ENCODE measurements at regions not wholly inside any gene's neighbourhood (a gene's known extent, or its start where the extent isn't known, plus 50 kb on each side); places are given as distances from the start of the nearest gene placed in this dataset.
A peak's percentile ranks its signal among the peaks of the same experiment; 100 is the strongest.

- TF ChIP-seq ZNF585B (tag by site-specific recombination; IDR thresholded peaks at IDR 0.05), result peak; percentile 93
- TF ChIP-seq, protein P1, sequence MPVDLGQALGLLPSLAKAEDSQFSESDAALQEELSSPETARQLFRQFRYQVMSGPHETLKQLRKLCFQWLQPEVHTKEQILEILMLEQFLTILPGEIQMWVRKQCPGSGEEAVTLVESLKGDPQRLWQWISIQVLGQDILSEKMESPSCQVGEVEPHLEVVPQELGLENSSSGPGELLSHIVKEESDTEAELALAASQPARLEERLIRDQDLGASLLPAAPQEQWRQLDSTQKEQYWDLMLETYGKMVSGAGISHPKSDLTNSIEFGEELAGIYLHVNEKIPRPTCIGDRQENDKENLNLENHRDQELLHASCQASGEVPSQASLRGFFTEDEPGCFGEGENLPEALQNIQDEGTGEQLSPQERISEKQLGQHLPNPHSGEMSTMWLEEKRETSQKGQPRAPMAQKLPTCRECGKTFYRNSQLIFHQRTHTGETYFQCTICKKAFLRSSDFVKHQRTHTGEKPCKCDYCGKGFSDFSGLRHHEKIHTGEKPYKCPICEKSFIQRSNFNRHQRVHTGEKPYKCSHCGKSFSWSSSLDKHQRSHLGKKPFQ (tag by site-specific recombination; IDR thresholded peaks at IDR 0.05), result no peak
- Histone ChIP-seq H3K36me3 (ENCODE audit: control insufficient read depth in 2 of 2, insufficient read depth in 1 of 2, low read length in 2 of 2) (no peaks in the 10 kb centered on the region), H3K27ac (ENCODE audit: extremely low read depth, low read depth, low read length) (no peak overlapping the region), H3K4me3 (ENCODE audit: low read depth, low read length) (no peak overlapping the region), H3K9me3 (ENCODE audit: control insufficient read depth, insufficient read depth, low read depth, low read length) (no peaks in the 10 kb centered on the region), H3K4me1 (ENCODE audit: control insufficient read depth, insufficient read depth, low read length) (no peaks in the 10 kb centered on the region)
- POLR2A ChIA-PET, result no interaction called here
- CTCF ChIA-PET, result no interaction called here
Measured at GRCh38 chr5:97570242-97570641, 387.2 kb upstream of the RIOK2 start.

DNA sequence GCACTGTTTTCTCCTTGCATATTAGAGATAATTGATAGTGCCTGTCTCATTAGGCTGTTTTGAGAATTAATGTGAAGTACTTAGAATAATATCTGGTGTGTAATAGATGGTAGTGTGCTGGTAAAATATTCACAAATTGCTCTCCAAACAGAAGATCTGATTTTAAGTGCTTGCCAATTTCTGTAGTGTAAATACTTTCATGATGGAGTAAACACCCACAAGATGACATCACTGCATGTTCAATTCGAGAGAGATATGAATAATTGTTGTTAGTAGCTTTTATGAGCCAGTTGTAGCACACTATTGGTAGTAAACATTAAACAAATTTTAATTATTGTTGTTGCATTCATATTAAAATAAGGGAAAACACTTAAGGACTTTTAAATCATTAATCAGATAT, 392.3 kb upstream of the RIOK2 start:
- ChIA-PET CTCF (no interaction called here), POLR2A (no interaction called here)
- no peak overlapping the region for H3K4me3 ChIP-seq (ENCODE audit: low read depth, low read length)
- H3K4me1 ChIP-seq (ENCODE audit: control insufficient read depth, insufficient read depth, low read length), result no peaks in the 10 kb centered on the region
- H3K36me3 ChIP-seq (ENCODE audit: control insufficient read depth in 2 of 2, insufficient read depth in 1 of 2, low read length in 2 of 2), result no peaks in the 10 kb centered on the region
- H3K9me3 ChIP-seq (ENCODE audit: control insufficient read depth, insufficient read depth, low read depth, low read length), result no peaks in the 10 kb centered on the region
- H3K27ac ChIP-seq (ENCODE audit: extremely low read depth, low read depth, low read length), result no peak overlapping the region
- TF ChIP-seq OSR2 (tag by site-specific recombination; IDR thresholded peaks at IDR 0.05), result no peak
- TF ChIP-seq ZNF112 (tag by site-specific recombination; IDR thresholded peaks at IDR 0.05), result peak; percentile 70

- ChIA-PET POLR2A (no interaction called here), CTCF (interaction anchor here (0.7 kb wide), 1 partner anchor 26 kb away, joined by 3 read pairs; no protein-coding TSS in a partner anchor)
- Histone ChIP-seq H3K9me3 (ENCODE audit: control insufficient read depth, insufficient read depth, low read depth, low read length) (no peaks in the 10 kb centered on the region), H3K36me3 (ENCODE audit: control insufficient read depth in 2 of 2, insufficient read depth in 1 of 2, low read length in 2 of 2) (no peaks in the 10 kb centered on the region), H3K4me1 (ENCODE audit: control insufficient read depth, insufficient read depth, low read length) (no peaks in the 10 kb centered on the region), H3K27ac (ENCODE audit: extremely low read depth, low read depth, low read length) (no peak overlapping the region), H3K4me3 (ENCODE audit: low read depth, low read length) (no peak overlapping the region)
- no peak for TF ChIP-seq ZNF692 (tag by site-specific recombination; IDR thresholded peaks at IDR 0.05)
- TF ChIP-seq, protein P2, sequence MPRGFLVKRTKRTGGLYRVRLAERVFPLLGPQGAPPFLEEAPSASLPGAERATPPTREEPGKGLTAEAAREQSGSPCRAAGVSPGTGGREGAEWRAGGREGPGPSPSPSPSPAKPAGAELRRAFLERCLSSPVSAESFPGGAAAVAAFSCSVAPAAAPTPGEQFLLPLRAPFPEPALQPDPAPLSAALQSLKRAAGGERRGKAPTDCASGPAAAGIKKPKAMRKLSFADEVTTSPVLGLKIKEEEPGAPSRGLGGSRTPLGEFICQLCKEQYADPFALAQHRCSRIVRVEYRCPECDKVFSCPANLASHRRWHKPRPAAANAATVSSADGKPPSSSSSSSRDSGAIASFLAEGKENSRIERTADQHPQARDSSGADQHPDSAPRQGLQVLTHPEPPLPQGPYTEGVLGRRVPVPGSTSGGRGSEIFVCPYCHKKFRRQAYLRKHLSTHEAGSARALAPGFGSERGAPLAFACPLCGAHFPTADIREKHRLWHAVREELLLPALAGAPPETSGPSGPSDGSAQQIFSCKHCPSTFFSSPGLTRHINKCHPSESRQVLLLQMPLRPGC (tag by site-specific recombination; IDR thresholded peaks at IDR 0.05), result no peak
- TF ChIP-seq YY1 (tag by site-specific recombination; IDR thresholded peaks at IDR 0.05), result no peak
- TF ChIP-seq ZNF335 (tag by site-specific recombination; conservative IDR thresholded peaks at IDR 0.05), result no peak
- no peak for TF ChIP-seq ZNF600 (tag by site-specific recombination; IDR thresholded peaks at IDR 0.05)
- TF ChIP-seq ZNF311 (tag by site-specific recombination; IDR thresholded peaks at IDR 0.05; ENCODE audit: borderline replicate concordance), result no peak
- no peak for TF ChIP-seq ZNF513 (tag by site-specific recombination; IDR thresholded peaks at IDR 0.05)
- TF ChIP-seq BCL11B (tag by site-specific recombination; IDR thresholded peaks at IDR 0.05; ENCODE audit: low read depth), result no peak
- TF ChIP-seq ZNF501 (tag by site-specific recombination; IDR thresholded peaks at IDR 0.05), result no peak
- no peak for TF ChIP-seq ZNF404 (tag by site-specific recombination; IDR thresholded peaks at IDR 0.05)
- TF ChIP-seq ZNF398 (tag by site-specific recombination; IDR thresholded peaks at IDR 0.05), result no peak
- no peak for TF ChIP-seq ZNF658 (tag by site-specific recombination; IDR thresholded peaks at IDR 0.05)
- TF ChIP-seq, protein P3, sequence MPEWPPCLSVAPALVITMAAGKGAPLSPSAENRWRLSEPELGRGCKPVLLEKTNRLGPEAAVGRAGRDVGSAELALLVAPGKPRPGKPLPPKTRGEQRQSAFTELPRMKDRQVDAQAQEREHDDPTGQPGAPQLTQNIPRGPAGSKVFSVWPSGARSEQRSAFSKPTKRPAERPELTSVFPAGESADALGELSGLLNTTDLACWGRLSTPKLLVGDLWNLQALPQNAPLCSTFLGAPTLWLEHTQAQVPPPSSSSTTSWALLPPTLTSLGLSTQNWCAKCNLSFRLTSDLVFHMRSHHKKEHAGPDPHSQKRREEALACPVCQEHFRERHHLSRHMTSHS (tag by site-specific recombination; IDR thresholded peaks at IDR 0.05), result no peak
- TF ChIP-seq PRDM6 (tag by site-specific recombination; IDR thresholded peaks at IDR 0.05), result no peak
- TF ChIP-seq PBX3 (CRISPR knock-in tag; IDR thresholded peaks at IDR 0.05), result no peak
- no peak for TF ChIP-seq ZNF426 (tag by site-specific recombination; IDR thresholded peaks at IDR 0.05)
Measured at GRCh38 chr5:97576956-97577355, 393.9 kb upstream of the RIOK2 start.
